WERI-Rb-1 (cell line): ENCODE measurements at regions not wholly inside any gene's neighbourhood (a gene's known extent, or its start where the extent isn't known, plus 50 kb on each side); places are given as distances from the start of the nearest gene placed in this dataset.

Experiments
- DNase-seq: peaks from one replicate; pipeline ENCODE4 v3.0.0-alpha.2; 2020
- H3K27ac ChIP-seq: fragments of 250-450 bp; sonication (Bioruptor Pico); 2 replicates; pipeline ENCODE4 v1.5.1; 2020; ENCODE audit warnings: mild to moderate bottlenecking, moderate library complexity
- H3K27me3 ChIP-seq: fragments of 250-450 bp; sonication (Bioruptor Pico); 2 replicates; pipeline ENCODE4 v1.5.1; 2021; ENCODE audit warnings: mild to moderate bottlenecking, low read depth, moderate library complexity; ENCODE audit not compliant: insufficient read depth, severe bottlenecking
- H3K36me3 ChIP-seq: fragments of 250-450 bp; sonication (Bioruptor Pico); 2 replicates; pipeline ENCODE4 v1.5.1; 2020; ENCODE audit warnings: mild to moderate bottlenecking, moderate library complexity
- H3K4me3 ChIP-seq: 2 replicates; pipeline ENCODE4 v1.5.1; 2011; ENCODE audit warnings: low read depth, mild to moderate bottlenecking, control low read depth, low read length
- H3K9me3 ChIP-seq: fragments of 250-450 bp; sonication (Bioruptor Pico); 2 replicates; pipeline ENCODE4 v1.5.1; 2021; ENCODE audit warnings: mild to moderate bottlenecking, moderate library complexity; ENCODE audit not compliant: severe bottlenecking
- CTCF ChIP-seq: IDR thresholded peaks from 2 replicates; pipeline ENCODE4 v1.5.1; 2011; ENCODE audit warnings: low read depth, mild to moderate bottlenecking, control low read depth, inconsistent platforms, low read length

- DNase-seq: no peak
Observed at GRCh38 chr9:11792870-11793269, 900.3 kb upstream of the TYRP1 start.

GRCh38 chr9:11794984-11795383 is 898.2 kb upstream of the TYRP1 start:
- no peaks in the 10 kb centered on the region for H3K27me3 ChIP-seq
- no peaks in the 10 kb centered on the region for H3K36me3 ChIP-seq

More at GRCh38 chr9:11792870-11793269, 900.3 kb upstream of the TYRP1 start:
- Histone ChIP-seq H3K36me3 (no peaks in the 10 kb centered on the region), H3K27ac (no peak overlapping the region), H3K4me3 (no peak overlapping the region), H3K27me3 (no peaks in the 10 kb centered on the region), H3K9me3 (no peaks in the 10 kb centered on the region)
- no peak for TF ChIP-seq CTCF

GRCh38 chr9:11805969-11806368 is 887.2 kb upstream of the TYRP1 start:
- Histone ChIP-seq H3K36me3 (no peaks in the 10 kb centered on the region), H3K9me3 (no peaks in the 10 kb centered on the region), H3K4me3 (no peak overlapping the region), H3K27ac (no peak overlapping the region), H3K27me3 (no peaks in the 10 kb centered on the region)
- TF ChIP-seq CTCF: no peak
- no peak for DNase-seq

More at GRCh38 chr9:11794984-11795383, 898.2 kb upstream of the TYRP1 start:
- Histone ChIP-seq H3K4me3 (no peak overlapping the region), H3K27ac (no peak overlapping the region), H3K9me3 (no peaks in the 10 kb centered on the region)
- no peak for DNase-seq
- no peak for TF ChIP-seq CTCF

- Histone ChIP-seq H3K4me3 (no peak overlapping the region), H3K9me3 (no peaks in the 10 kb centered on the region), H3K36me3 (no peaks in the 10 kb centered on the region), H3K27ac (no peak overlapping the region), H3K27me3 (no peaks in the 10 kb centered on the region)
- no peak for DNase-seq
- TF ChIP-seq CTCF: no peak
Observed at GRCh38 chr9:11821306-11821975, 871.7 kb upstream of the TYRP1 start.

GRCh38 chr9:11828201-11828600 is 865.0 kb upstream of the TYRP1 start:
- no peak for DNase-seq
- no peak overlapping the region for H3K27ac ChIP-seq
- no peaks in the 10 kb centered on the region for H3K27me3 ChIP-seq
- no peaks in the 10 kb centered on the region for H3K36me3 ChIP-seq
- no peak overlapping the region for H3K4me3 ChIP-seq
- no peak for TF ChIP-seq CTCF
- no peaks in the 10 kb centered on the region for H3K9me3 ChIP-seq

DNA sequence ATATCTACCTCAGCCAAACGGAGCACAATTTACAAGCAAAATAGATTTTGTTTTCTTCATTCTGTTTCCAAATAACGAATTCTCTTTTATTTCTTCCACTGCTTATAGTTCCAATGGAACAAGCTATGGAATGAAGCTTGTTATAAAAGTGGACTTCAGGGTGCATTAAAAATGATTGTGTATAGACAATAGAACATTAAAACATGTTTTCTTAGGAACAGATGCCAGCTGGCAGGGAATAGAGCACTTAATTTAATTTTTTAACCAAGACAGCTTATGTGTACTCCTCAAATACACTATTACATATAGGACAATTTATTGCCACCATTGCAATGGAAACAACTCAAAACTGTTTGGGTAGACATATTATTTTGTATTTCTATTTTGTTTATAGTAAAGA is 860.1 kb upstream of the TYRP1 start:
- DNase-seq: no peak
- no peak overlapping the region for H3K4me3 ChIP-seq
- no peak overlapping the region for H3K27ac ChIP-seq
- no peaks in the 10 kb centered on the region for H3K27me3 ChIP-seq
- no peaks in the 10 kb centered on the region for H3K36me3 ChIP-seq
- no peak for TF ChIP-seq CTCF
- H3K9me3 ChIP-seq: no peaks in the 10 kb centered on the region
